Neural cell (in vitro differentiated cells): ENCODE measurements at regions not wholly inside any gene's neighbourhood (a gene's known extent, or its start where the extent isn't known, plus 50 kb on each side); places are given as distances from the start of the nearest gene placed in this dataset.

Experiments
- H2AFZ ChIP-seq: fragments of 200-600, 300-800 bp; sonication (generic), shearing (Covaris generic); 2 replicates; pipeline ENCODE4 v1.6.0; 2014; ENCODE audit warnings: low read depth, mild to moderate bottlenecking, antibody characterized with exemption, low read length, moderate library complexity
- H3F3A ChIP-seq: fragments of 200-600 bp; shearing (Covaris generic); 2 replicates; pipeline ENCODE4 v1.6.1; 2016; ENCODE audit warnings: mild to moderate bottlenecking, moderate library complexity, mixed read lengths, antibody characterized with exemption, low read length; ENCODE audit not compliant: insufficient read depth, poor library complexity, severe bottlenecking
- H3K27ac ChIP-seq: fragments of 200-600, 300-800 bp; sonication (generic), shearing (Covaris generic); 2 replicates; pipeline ENCODE4 v1.5.1; 2014; ENCODE audit warnings: mild to moderate bottlenecking, low read length, moderate library complexity
- H3K27me3 ChIP-seq: fragments of 300-800, 200-600 bp; sonication (generic), shearing (Covaris generic); 2 replicates; pipeline ENCODE4 v1.6.0; 2014; ENCODE audit warnings: mild to moderate bottlenecking, low read depth, low read length, moderate library complexity; ENCODE audit not compliant: insufficient read depth
- H3K36me3 ChIP-seq: fragments of 300-800, 200-600 bp; sonication (generic), shearing (Covaris generic); 2 replicates; pipeline ENCODE4 v1.5.1; 2014; ENCODE audit warnings: mild to moderate bottlenecking, antibody characterized with exemption, low read length, moderate library complexity; ENCODE audit not compliant: insufficient read depth
- H3K4me2 ChIP-seq: fragments of 300-800, 200-600 bp; sonication (generic), shearing (Covaris generic); 2 replicates; pipeline ENCODE4 v1.6.0; 2014; ENCODE audit warnings: mild to moderate bottlenecking, low read length
- H3K4me3 ChIP-seq: fragments of 300-800, 200-600 bp; sonication (generic), shearing (Covaris generic); 2 replicates; pipeline ENCODE4 v1.5.1; 2014; ENCODE audit warnings: mild to moderate bottlenecking, low read length, moderate library complexity
- H3K79me2 ChIP-seq: fragments of 200-600 bp; shearing (Covaris generic); replicated peaks from 2 replicates; pipeline ENCODE4 v1.6.0; 2014; ENCODE audit warnings: mild to moderate bottlenecking, low read length, moderate library complexity; ENCODE audit not compliant: insufficient read depth
- H3K9ac ChIP-seq: fragments of 300-800, 200-600 bp; sonication (generic), shearing (Covaris generic); 2 replicates; pipeline ENCODE4 v1.6.1; 2016; ENCODE audit warnings: mild to moderate bottlenecking, low read length, mixed read lengths
- H3K9me2 ChIP-seq: fragments of 200-600 bp; shearing (Covaris generic); 2 replicates; pipeline ENCODE4 v1.6.1; 2016; ENCODE audit warnings: mild to moderate bottlenecking, low read length, mixed read lengths; ENCODE audit not compliant: insufficient read depth
- H3K9me3 ChIP-seq: fragments of 200-600, 300-800 bp; sonication (generic), shearing (Covaris generic); 2 replicates; pipeline ENCODE4 v1.6.1; 2016; ENCODE audit warnings: mild to moderate bottlenecking, mixed run types, low read length, moderate library complexity, mixed read lengths
- H4K20me1 ChIP-seq: fragments of 200-600 bp; shearing (Covaris generic); 2 replicates; pipeline ENCODE4 v1.6.1; 2016; ENCODE audit warnings: mild to moderate bottlenecking, mixed run types; ENCODE audit not compliant: insufficient read depth
- EP300 ChIP-seq: fragments of 450-650 bp; conservative IDR thresholded peaks from 2 replicates; pipeline ENCODE4 v1.6.1; 2014; ENCODE audit warnings: antibody characterized with exemption, mild to moderate bottlenecking, moderate library complexity; ENCODE audit not compliant: poor library complexity, severe bottlenecking
- MXI1 ChIP-seq: fragments of 450-650 bp; conservative IDR thresholded peaks from 2 replicates; pipeline ENCODE4 v1.6.1; 2014; ENCODE audit warnings: antibody characterized with exemption, mild to moderate bottlenecking; ENCODE audit not compliant: poor library complexity, severe bottlenecking
- POLR2AphosphoS5 ChIP-seq: IDR thresholded peaks from 2 replicates; pipeline ENCODE4 v1.6.1; 2012
- RAD21 ChIP-seq: fragments of 450-650 bp; conservative IDR thresholded peaks from 2 replicates; pipeline ENCODE4 v1.6.1; 2014; ENCODE audit warnings: antibody characterized with exemption, mild to moderate bottlenecking, moderate library complexity
- SMC3 ChIP-seq: fragments of 450-650 bp; conservative IDR thresholded peaks from 2 replicates; pipeline ENCODE4 v1.6.1; 2014; ENCODE audit warnings: antibody characterized with exemption, mild to moderate bottlenecking, moderate library complexity; ENCODE audit not compliant: poor library complexity
- TAF1 ChIP-seq: IDR thresholded peaks from 2 replicates; pipeline ENCODE4 v1.6.1; 2012; ENCODE audit warnings: low read depth
- TF ChIP-seq, protein P1 (sequence below): fragments of 450-650 bp; IDR thresholded peaks from 2 replicates; pipeline ENCODE4 v1.5.1; 2014; ENCODE audit warnings: antibody characterized with exemption, mild to moderate bottlenecking, moderate library complexity; ENCODE audit not compliant: poor library complexity, severe bottlenecking
- TF ChIP-seq, protein P2 (sequence below): IDR thresholded peaks from 2 replicates; pipeline ENCODE4 v1.6.1; 2012; ENCODE audit warnings: borderline replicate concordance

DNA sequence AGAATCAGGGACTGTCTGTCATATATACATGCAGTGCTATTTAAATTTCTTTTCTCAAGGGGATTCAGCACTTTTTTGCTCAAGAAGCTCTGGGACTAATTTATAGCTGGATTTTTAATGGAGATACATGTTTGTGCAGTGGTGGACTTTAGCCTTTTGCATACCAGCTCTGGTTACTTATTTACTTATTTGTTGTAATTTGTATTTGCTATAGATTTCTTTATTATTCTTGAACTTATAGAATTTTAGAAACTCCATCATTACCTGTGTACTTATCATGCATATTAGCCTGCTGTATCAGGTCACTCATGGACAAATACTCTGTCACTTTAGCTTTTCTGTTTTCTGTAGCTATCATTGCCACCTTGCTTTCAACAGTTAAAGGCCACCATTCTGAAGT is 1296.9 kb upstream of the TMPRSS15 start:
- Histone ChIP-seq H3K9ac (no peak overlapping the region), H3K9me2 (no peaks in the 10 kb centered on the region), H3K4me2 (no peak overlapping the region), H3K27me3 (no peaks in the 10 kb centered on the region), H4K20me1 (no peaks in the 10 kb centered on the region), H2AFZ (no peak overlapping the region), H3F3A (no peaks in the 10 kb centered on the region), H3K4me3 (no peak overlapping the region), H3K79me2 (no peaks in the 10 kb centered on the region), H3K9me3 (no peaks in the 10 kb centered on the region), H3K36me3 (no peaks in the 10 kb centered on the region), H3K27ac (no peak overlapping the region)
- TF ChIP-seq, protein P1, sequence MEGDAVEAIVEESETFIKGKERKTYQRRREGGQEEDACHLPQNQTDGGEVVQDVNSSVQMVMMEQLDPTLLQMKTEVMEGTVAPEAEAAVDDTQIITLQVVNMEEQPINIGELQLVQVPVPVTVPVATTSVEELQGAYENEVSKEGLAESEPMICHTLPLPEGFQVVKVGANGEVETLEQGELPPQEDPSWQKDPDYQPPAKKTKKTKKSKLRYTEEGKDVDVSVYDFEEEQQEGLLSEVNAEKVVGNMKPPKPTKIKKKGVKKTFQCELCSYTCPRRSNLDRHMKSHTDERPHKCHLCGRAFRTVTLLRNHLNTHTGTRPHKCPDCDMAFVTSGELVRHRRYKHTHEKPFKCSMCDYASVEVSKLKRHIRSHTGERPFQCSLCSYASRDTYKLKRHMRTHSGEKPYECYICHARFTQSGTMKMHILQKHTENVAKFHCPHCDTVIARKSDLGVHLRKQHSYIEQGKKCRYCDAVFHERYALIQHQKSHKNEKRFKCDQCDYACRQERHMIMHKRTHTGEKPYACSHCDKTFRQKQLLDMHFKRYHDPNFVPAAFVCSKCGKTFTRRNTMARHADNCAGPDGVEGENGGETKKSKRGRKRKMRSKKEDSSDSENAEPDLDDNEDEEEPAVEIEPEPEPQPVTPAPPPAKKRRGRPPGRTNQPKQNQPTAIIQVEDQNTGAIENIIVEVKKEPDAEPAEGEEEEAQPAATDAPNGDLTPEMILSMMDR = no peak
- TF ChIP-seq EP300 (no peak), MXI1 (no peak), POLR2AphosphoS5 (no peak), RAD21 (no peak), TAF1 (no peak), SMC3 (no peak)
- TF ChIP-seq, protein P2, sequence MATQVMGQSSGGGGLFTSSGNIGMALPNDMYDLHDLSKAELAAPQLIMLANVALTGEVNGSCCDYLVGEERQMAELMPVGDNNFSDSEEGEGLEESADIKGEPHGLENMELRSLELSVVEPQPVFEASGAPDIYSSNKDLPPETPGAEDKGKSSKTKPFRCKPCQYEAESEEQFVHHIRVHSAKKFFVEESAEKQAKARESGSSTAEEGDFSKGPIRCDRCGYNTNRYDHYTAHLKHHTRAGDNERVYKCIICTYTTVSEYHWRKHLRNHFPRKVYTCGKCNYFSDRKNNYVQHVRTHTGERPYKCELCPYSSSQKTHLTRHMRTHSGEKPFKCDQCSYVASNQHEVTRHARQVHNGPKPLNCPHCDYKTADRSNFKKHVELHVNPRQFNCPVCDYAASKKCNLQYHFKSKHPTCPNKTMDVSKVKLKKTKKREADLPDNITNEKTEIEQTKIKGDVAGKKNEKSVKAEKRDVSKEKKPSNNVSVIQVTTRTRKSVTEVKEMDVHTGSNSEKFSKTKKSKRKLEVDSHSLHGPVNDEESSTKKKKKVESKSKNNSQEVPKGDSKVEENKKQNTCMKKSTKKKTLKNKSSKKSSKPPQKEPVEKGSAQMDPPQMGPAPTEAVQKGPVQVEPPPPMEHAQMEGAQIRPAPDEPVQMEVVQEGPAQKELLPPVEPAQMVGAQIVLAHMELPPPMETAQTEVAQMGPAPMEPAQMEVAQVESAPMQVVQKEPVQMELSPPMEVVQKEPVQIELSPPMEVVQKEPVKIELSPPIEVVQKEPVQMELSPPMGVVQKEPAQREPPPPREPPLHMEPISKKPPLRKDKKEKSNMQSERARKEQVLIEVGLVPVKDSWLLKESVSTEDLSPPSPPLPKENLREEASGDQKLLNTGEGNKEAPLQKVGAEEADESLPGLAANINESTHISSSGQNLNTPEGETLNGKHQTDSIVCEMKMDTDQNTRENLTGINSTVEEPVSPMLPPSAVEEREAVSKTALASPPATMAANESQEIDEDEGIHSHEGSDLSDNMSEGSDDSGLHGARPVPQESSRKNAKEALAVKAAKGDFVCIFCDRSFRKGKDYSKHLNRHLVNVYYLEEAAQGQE = no peak

DNA sequence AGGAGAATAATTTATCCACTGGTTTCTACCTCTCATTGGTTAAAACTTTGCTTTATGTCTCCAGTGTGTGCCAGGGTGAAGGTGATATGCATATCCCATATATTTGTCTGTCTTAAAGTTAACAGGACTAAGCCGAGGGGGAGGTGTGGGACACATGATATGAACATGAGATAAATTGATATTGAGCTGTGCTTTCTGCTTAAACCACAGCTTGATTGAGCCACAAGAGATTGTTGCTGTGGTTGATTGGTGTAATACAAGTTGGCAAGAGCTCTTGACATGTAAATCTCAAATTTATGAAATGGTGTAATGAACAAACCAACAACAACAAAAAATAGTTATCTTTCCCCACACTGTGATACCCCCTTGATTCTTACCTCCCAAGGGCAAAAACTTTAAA is 1295.5 kb upstream of the NCAM2 start:
- Histone ChIP-seq H3K27ac (no peak overlapping the region), H3K4me3 (no peak overlapping the region), H3K9ac (no peak overlapping the region), H3K4me2 (no peak overlapping the region), H3K36me3 (no peaks in the 10 kb centered on the region), H3F3A (no peaks in the 10 kb centered on the region), H4K20me1 (no peaks in the 10 kb centered on the region), H3K9me2 (no peaks in the 10 kb centered on the region), H3K9me3 (no peaks in the 10 kb centered on the region), H2AFZ (no peak overlapping the region), H3K79me2 (no peaks in the 10 kb centered on the region), H3K27me3 (no peaks in the 10 kb centered on the region)
- TF ChIP-seq POLR2AphosphoS5 (no peak), TAF1 (no peak)
- TF ChIP-seq, protein P1 = no peak
